ENCODE measurements at regions not wholly inside any gene's neighbourhood (a gene's known extent, or its start where the extent isn't known, plus 50 kb on each side); places are given as distances from the start of the nearest gene placed in this dataset.
"Not testable (repeated sequence)": the region's sequence is repeated elsewhere in the genome, so short reads cannot be mapped to it uniquely, and the experiment has no call there.

- TF ChIP-seq CTCF (IDR thresholded peaks at IDR 0.05; ENCODE audit: insufficient read depth, low read length) = no peak
- no peak for DNase-seq (ENCODE audit: low read depth)
- no peak overlapping the region for H3K4me3 ChIP-seq (ENCODE audit: low read depth, low read length)
Measured at GRCh38 chrX:98263135-98263534, 1379.4 kb downstream of the RPA4 start.

DNA sequence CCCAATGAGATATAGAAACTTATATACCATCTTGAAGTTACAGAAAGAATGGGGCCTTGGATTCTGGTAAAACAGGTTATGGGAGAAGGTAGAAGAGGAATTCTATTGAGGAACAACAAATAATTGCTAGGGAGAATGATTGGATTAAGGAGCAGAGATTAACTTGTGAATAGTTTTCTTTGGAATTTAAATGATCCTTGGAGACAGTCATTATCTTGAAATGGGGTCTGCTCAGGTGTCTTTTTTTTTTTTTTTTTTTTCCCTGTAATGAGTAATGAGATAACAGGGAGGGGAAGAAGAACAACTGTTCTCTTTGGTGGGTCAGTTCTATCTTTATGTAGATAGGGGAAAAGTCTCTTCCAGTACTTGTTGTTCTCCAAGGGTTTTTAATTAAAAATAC lies 1406.0 kb downstream of the RPA4 start:
- no peak for TF ChIP-seq CTCF (IDR thresholded peaks at IDR 0.05; ENCODE audit: insufficient read depth, low read length)
- DNase-seq (ENCODE audit: low read depth) = no peak
- no peak overlapping the region for H3K4me3 ChIP-seq (ENCODE audit: low read depth, low read length)

DNA sequence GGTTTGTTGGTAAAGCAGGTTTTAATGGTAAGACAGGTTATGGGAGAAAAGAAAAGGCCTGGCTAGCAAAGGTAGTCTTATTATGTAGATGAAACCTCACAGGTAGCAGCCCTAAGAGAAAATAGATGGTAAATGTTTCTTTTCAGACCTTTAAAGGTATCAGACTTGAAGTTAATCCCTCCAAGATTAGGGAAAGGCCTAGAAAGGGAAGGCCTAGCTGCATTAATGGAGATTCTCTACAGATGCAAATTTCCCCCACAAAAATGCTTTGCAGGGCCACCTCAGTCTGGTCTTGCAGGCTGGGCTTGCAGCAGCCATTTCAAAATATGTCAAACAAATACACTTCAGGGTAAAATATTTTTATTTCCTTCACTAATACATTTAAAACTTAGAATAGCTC lies 1410.6 kb downstream of the RPA4 start:
- no peak overlapping the region for H3K4me3 ChIP-seq (ENCODE audit: low read depth, low read length)
- no peak for TF ChIP-seq CTCF (IDR thresholded peaks at IDR 0.05; ENCODE audit: insufficient read depth, low read length)
- no peak for DNase-seq (ENCODE audit: low read depth)

DNA sequence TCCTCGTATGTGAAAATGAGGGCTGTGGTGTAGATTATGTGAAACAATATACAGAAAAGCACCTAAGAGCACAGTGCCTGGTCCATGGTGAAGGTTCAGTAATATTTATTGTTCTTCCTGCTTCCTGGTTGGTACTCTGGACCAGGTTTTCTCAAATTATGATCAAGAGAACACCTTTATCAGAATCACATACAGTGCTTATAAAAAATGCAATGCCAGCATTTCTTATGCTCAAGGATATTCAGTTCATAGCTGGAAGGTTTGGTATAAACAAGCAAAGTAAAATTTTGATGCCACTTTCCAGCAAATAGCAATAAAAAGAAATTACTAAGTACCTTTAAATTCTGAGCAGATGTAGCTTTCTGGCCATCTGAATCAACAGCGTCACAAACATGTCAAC lies 1412.4 kb downstream of the RPA4 start:
- no peak for TF ChIP-seq CTCF (IDR thresholded peaks at IDR 0.05; ENCODE audit: insufficient read depth, low read length)
- no peak overlapping the region for H3K4me3 ChIP-seq (ENCODE audit: low read depth, low read length)
- DNase-seq (ENCODE audit: low read depth) = no peak

DNA sequence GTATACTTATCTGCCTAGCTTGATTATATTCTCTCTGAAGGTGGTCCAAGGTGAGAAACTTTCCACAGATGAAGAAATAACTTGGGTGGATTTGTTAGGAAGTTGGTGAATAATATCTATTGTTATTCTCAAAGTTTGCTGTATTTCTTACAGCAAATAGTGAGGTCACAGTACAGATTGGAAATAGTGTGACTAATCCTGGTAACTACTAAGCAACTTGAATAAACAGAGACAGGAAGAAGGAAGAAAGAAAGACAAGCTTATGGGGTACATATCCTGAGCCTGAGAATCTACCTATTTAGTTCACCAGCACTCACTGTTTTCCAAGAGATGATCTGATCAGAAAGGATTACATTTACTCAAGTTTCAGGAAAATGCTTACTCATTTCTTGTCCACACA lies 1416.1 kb downstream of the RPA4 start:
- no peak for TF ChIP-seq CTCF (IDR thresholded peaks at IDR 0.05; ENCODE audit: insufficient read depth, low read length)
- no peak overlapping the region for H3K4me3 ChIP-seq (ENCODE audit: low read depth, low read length)
- DNase-seq (ENCODE audit: low read depth) = no peak

- not testable (repeated sequence) for DNase-seq (ENCODE audit: low read depth); H3K4me3 ChIP-seq (ENCODE audit: low read depth, low read length)
Measured at GRCh38 chrX:98300536-98300935, 1416.8 kb downstream of the RPA4 start.

GRCh38 chrX:98331407-98331806 lies 1447.7 kb downstream of the RPA4 start:
- TF ChIP-seq CTCF (IDR thresholded peaks at IDR 0.05; ENCODE audit: insufficient read depth, low read length) = no peak
- H3K4me3 ChIP-seq (ENCODE audit: low read depth, low read length) = no peak overlapping the region
- no peak for DNase-seq (ENCODE audit: low read depth)

Measured in fibroblast of the aortic adventitia (primary cell).